NB4 (cell line): ENCODE measurements at regions not wholly inside any gene's neighbourhood (a gene's known extent, or its start where the extent isn't known, plus 50 kb on each side); places are given as distances from the start of the nearest gene placed in this dataset.

Source experiments
- POLR2A ChIP-seq: IDR thresholded peaks from 2 replicates; pipeline ENCODE4 v1.6.1; 2011; ENCODE audit warnings: mild to moderate bottlenecking; ENCODE audit not compliant: insufficient read length; ENCODE audit errors: extremely low read depth
- TF ChIP-seq, protein P1 (sequence below): IDR thresholded peaks from one replicate; pipeline ENCODE4 v1.5.1; 2012; ENCODE audit warnings: low read depth, low read length
- TF ChIP-seq, protein P2 (sequence below): IDR thresholded peaks from 2 replicates; pipeline ENCODE4 v1.6.1; 2011; ENCODE audit warnings: low read depth, low read length

DNA sequence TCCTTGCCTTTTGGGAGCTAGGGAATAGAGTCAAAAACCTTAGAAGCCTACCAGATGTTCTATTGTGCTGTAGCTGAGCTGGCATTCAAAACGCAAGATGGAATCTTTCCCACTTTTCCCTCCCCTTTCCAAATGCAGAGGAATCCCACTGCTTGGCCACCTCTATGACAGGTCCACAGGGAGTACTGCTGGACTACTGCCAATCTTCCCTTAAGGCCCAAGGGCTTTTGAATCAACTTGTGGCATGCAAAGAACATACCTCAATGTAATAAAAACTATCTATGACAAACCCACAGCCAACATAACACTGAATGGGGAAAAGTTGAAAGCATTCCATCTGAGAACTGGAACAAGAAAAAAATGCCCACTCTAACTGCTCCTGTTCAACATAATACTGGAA, 139.2 kb upstream of the AGTR2 start:
- TF ChIP-seq, protein P1, sequence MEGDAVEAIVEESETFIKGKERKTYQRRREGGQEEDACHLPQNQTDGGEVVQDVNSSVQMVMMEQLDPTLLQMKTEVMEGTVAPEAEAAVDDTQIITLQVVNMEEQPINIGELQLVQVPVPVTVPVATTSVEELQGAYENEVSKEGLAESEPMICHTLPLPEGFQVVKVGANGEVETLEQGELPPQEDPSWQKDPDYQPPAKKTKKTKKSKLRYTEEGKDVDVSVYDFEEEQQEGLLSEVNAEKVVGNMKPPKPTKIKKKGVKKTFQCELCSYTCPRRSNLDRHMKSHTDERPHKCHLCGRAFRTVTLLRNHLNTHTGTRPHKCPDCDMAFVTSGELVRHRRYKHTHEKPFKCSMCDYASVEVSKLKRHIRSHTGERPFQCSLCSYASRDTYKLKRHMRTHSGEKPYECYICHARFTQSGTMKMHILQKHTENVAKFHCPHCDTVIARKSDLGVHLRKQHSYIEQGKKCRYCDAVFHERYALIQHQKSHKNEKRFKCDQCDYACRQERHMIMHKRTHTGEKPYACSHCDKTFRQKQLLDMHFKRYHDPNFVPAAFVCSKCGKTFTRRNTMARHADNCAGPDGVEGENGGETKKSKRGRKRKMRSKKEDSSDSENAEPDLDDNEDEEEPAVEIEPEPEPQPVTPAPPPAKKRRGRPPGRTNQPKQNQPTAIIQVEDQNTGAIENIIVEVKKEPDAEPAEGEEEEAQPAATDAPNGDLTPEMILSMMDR = no peak
- TF ChIP-seq POLR2A = no peak
- TF ChIP-seq, protein P2, sequence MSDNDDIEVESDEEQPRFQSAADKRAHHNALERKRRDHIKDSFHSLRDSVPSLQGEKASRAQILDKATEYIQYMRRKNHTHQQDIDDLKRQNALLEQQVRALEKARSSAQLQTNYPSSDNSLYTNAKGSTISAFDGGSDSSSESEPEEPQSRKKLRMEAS = no peak
